ACHN (cell line): ENCODE measurements at regions not wholly inside any gene's neighbourhood (a gene's known extent, or its start where the extent isn't known, plus 50 kb on each side); places are given as distances from the start of the nearest gene placed in this dataset.

Experiments
- DNase-seq: peaks from one replicate; pipeline ENCODE4 v3.0.0-alpha.2; 2015
- in situ Hi-C: cut with HindIII; loops from 2 replicates; pipeline ENCODE4 v1.10.0; 2017; ENCODE audit warnings: low sequenced_read_pairs, low pct_ligation_motif_present, low pct_unique_long_range_greater_than_20kb

DNA sequence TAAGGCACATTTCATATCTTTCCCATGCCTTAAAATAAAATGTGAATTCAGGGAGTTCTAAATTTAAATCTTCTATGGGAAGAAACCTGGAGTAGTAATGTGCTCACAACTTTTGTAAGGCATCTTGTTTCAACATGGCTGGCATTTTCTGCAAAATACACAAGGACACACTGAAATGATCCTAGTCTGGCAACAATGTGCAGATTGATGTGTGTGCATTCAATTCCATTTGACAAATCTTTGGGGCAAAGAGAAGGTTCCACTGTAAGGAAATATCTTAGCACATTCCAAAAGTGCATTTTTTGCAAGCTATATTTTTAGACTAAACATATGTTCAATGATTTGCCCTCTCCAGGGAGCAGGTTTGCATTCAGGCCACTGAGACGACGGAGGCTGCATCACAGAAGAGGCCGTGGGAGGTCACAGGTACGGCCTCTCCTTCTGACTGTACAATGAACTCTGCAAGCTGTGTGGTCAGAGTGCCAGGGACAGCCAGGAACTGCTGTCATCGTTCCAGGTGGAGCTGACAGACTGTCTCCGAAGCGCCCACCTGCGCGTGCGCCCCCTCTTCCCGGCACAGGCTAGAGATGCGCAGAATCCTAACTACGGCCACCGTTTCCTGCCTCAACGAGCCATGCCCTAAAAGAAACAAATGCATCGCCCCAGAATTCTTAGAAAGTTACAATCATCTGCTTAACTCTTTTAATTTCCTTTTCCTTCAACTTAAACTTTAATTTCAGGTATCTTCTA is 149.2 kb upstream of the POU3F3 start:
- in situ Hi-C loops: no loop called here
- no peak for DNase-seq

DNA sequence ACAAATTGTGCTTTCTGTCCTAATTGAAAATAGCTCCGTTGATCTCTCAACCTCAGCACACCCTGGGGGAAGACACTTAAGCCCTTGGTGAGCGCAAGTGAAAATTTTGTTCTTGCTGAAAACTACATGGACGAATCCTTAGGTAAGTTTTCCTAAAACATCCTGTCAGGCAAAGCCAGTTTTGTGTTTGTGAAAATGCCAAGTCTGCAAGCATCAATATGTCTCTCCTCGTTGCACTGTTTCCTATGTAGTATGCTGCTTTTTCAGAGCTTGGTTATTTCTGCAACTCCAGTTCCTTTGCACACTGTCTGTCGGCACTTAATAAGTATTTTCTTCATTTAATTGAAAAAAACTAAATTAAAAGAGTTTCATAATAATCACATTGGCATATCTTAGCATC is 146.9 kb upstream of the POU3F3 start:
- DNase-seq: no peak
- in situ Hi-C loops: no loop called here

DNA sequence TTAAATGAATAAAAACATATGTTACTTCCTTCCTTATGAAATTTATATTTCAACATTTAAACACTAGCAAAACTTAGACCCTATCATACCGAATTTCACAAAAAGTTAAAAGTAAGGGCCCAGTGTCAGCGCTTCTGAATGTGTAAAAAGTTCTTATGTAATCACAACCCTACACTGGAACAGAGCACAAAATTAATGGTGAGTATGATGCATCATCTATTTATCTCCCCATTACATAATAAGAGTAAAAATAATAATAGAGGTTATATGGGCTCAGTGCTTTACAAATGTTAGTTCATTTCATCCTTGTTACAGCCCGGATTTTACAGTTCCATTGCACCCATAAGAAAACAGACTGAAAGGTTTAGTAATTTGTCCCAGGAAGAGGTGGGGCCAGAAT is 144.9 kb upstream of the POU3F3 start:
- no peak for DNase-seq
- in situ Hi-C loops: no loop called here

DNA sequence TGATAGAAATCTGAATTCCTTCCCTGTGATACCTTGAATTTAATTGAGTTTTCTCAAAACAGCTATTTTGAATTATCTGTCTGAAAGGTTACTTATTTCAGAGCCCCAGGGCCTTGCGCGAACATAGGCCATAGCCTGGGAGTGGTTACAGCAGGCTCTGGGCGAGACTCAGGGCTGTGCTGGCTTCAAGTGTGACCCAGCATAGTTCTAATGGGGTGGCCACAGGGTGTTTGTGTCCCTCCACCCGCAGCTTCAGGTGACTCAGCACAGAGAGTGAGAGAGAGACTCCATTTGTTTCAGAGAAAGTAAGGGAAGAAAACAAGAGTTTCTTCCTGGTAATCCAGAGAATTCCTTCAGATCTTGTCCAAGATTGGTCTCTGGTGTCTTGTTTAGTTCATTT is 137.9 kb upstream of the POU3F3 start:
- no peak for DNase-seq
- in situ Hi-C loops: no loop called here

DNA sequence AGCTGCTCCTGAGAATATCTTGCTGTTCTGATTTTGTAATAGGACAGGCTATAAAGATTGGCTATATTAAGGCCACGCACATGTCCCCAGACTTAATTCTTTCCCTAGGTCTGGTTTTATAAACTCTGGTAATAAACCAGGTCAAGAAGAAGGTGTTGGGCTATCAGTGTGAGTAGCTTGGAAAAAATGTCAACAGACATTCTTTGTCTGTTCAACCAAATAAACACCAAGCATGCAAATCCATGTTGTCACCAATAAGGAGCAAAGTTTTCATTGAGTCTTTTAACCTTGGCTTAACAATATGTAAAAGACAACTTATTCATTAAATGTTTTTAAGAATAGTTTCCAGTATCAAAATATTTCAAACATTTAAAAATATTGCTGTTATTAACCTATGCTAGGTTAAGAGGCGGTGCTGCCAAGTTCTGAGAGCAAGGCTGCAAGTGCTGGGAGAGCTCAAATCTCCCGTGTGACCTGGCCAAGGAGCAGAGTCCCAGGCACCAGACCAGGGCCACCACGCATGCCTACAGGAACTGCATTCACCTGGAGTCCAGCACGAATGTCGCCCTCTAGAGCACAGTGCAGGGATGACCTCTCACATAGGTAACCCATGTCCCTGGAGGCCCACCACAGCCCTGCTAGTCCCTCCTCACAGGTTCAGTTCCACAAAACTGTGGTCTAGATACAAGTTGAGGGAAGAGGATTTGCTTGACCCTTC is 120.5 kb upstream of the POU3F3 start:
- in situ Hi-C loops: no loop called here
- DNase-seq: peak; percentile 57

DNA sequence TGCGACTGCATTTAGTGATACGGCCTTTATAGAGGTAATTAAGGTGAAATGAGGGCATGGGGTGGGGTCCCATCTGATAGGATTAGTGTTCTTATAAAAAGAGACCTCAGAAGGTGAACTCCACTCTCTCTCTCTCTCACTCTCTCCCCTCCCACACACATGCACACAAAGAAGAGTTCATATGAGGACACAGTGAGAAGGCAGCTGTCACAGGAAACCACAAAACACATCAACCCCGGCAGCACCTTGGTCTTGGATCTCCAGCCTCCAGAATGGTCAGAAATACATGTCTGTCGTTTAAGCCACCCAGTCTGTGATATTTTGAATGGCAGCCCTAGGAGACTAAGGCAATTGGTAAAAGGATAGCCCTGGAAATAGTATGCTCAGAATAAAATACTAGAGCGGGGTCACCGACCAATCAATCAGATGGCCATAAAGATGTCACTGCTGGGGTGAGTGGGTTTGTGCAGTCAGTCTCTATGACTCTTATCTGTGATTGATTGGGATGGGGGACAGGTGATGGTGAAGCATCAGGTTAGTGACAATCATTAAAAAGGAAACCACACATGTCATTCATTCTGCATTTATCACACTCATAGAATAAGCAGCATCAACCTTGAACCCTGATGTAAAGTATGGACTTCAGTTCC is 118.9 kb upstream of the POU3F3 start:
- no peak for DNase-seq
- in situ Hi-C loops: no loop called here

DNA sequence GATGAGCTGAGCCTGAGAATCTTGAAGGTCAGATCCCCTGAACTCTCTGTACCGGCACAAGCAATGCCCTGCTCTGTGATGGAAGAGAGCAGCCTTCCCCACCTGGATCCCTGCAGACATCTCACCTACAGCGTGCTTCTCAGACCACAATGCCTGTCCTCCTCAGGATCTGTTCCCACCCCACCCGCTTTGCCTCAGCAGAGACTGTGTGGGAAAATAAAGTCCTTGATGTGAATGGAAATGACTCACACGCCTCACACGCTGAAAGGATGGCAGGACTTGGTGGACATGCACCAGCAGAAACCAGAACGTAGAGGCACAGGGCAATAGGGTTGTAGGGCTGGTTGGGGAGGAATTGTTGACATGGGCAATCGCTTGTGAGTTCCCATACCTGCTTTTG is 117.9 kb upstream of the POU3F3 start:
- DNase-seq: no peak
- in situ Hi-C loops: no loop called here

DNA sequence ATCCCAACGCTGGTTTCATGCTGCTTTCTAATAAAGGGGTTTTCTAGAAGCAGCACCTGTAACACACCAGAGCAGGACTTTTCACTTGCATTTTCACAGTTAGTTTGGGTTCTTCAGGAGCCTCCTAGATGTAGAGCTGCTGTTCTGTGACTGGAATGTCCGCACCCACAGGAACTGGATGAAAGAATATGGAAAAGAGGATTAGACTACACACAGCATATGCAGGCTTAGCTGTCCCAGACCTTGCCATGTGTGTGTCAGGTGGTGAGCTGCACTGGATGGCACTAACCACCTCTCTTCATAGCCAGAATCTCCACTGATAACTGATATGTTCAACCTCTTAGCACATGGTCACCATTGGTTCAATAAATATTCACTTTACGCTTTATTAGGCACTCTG is 112.1 kb upstream of the POU3F3 start:
- in situ Hi-C loops: no loop called here
- DNase-seq: no peak

DNA sequence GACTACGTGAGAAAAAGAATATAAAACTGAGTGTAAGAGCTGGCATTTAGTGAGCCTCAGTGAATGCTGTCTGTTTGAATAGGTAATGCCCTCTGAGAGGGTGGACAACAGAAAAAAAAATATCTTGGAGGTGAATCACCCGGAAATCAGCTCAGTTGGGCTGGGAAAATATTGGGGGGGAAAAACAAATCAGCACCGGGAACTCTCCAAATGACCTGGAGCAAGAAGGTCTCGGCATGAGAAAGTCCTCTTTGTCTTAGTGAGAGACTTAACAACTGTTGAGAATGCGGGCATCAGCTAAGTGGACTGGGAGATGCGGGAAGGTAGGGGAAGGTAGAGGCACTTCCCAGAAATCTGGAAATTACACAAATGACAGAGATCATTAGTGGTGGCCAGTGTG is 109.4 kb upstream of the POU3F3 start:
- in situ Hi-C loops: no loop called here
- peak; percentile 10 for DNase-seq

DNA sequence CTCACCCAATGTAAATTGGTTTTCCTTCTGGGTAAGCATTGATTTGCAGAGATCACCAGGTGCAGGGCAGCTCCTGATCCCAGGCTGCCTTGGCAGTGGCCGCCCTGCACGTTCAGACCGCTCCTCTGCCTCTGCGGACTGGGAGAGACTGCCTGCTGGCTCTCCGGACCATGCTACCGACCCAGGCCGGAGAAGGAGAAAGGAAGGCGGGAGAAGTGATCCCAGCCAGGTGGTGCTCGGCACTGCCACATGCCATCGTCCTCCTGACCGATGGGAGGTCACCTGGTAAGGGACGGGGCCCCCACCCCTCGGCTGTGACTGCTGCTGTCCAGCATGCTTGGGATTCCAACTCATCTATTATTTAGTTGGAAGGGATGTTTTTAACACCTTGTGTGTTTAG is 108.1 kb upstream of the POU3F3 start:
- no peak for DNase-seq
- in situ Hi-C loops: no loop called here

DNA sequence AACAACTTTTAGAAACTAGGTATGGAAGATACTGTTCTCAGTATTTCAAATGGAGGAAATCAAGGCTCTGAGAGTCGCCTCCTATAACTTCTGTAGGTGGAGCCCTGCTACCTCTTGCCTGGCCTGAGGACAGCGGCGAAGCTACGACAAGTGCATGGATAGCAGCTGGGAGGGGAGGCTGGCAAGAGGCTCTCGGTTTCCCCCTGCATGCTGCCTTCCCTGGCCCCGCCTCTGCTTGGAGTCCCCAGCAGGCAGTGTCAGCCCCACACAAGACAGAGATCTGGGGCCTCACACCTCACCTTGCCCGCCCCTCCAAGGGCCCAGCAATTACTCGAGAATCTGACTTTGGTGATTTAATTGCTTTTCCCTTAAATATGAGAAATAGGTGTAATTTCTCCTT is 107.6 kb upstream of the POU3F3 start:
- no peak for DNase-seq

DNA sequence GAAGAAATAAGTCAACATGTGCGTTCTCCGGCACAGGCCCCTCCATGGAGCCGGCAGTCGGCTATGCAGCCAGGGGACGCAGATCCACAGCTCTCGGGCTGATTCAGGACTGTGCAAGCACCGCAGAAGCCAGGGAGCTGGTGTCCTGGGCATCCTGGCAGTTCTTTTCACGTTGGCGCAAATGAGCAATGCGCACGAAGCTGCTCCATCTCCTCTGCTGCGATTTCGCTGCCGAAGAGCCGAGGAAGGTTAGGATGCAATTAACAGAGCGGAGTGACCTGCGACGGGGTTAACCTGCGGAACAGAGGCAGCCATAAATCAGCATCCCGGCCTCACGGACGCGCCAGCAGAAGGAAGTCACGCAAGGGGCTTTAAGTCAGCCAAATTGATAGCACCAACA is 107.1 kb upstream of the POU3F3 start:
- in situ Hi-C loops: no loop called here
- no peak for DNase-seq

More for the DNA sequence above, 107.6 kb upstream of the POU3F3 start:
- in situ Hi-C loops: no loop called here

DNA sequence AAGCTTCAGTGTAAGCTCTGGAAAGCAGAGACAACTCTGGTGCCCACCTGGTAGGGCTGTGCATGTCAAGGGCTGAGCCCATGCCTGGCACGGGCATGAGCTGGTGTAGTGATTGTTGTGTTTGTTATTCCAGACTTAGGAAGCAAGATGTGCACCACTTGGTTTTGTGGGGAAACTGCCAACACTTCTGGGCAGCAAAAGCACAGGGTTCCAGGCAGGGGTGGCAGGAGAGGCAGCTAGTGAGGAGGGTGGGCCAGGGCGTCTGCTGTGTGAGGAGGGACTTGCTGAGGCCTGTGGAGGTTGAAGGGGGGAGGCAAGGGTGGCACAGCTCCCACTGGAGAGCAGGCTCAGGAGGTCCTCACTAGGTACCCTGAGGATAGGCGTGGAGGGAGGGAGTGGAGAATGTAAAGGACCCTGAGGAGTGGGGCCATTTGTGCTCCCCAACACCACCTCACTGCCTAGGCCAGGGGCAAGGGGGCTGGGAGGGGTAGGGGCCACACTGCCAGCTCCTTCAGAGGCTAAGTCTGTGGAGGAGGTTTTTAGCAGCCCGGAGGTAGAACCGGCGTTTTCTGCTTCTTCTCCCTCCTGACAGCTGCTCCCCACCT is 104.0 kb upstream of the POU3F3 start:
- in situ Hi-C loops: no loop called here
- no peak for DNase-seq

DNA sequence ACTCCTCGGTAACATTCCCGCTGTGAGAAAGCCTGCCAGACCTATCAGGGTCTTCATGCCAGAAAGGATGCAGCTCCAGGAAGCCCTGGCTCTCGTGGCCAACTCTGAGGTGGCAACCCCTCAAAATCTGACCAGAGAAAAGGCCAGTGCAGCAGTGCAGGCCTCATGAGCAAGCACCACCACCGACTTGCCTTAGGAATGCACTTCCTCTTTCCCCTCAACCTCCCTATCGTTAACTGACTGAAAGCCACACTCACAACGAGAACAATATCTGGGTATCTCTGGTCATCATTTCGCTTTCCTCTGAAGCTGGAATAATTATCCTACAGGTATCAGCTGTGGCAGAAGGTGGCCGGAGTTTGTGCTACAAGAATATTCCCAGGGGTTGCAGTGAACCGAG is 101.4 kb upstream of the POU3F3 start:
- in situ Hi-C loops: no loop called here
- DNase-seq: no peak

DNA sequence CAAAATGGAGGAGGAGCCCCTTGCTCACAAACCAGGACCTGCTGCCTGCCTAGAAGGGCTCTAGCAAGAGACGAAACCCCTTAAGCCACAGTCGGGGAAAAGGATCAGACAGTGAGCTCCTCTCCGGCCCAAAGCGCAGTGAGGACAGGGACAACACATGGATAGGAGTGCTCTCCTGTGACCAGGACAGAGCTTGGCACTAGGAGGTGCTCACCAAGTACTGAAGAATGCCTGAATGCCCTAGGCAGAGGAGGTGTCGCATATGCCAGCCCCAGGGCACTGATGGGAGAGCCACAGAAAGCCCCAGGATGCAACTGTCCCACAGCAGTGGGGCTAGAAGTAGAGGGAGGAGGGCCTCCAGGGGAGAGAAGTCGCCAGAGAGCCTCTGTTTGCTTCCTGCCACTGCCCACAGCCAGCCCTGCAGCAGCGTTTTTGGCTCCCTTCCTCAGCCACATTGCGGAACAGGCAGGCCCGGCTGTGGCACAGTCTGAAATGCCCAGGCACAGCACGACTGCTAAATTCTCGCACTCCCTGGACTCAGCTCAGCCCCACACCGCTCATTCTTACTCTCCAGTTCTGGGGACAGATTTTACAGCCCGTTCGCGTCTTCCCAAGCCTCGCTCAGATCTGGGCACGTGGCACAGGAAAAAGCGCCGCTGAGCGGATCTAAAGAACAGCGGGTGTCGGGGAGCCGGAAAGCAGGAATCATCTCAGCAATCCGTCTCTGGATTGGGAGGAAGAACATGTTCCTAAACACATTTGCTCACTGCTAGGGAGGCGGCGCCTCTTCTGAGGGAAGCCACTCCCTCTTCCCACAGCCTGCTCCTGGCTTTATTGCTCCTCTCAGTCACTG is 98.7 kb upstream of the POU3F3 start:
- no peak for DNase-seq
- in situ Hi-C loops: no loop called here

DNA sequence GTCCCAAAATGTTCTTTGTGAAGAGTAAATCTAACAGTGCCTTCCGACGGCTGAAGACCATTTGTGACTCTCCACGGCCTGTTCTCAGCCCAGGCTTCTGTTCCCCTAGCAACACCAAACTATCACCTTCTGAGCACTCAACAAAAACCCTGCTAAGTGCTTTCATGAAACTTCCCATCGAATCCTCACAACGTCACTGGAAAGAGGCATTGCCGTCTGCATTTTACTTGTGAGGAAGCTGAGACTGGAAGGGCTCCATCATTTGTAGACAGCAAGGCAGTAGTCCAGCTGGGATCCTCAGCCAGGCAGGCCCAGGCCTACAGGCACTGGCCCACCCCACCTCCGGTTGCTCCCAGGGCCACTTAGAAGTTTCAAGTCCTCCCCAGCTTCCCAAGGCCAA is 97.8 kb upstream of the POU3F3 start:
- DNase-seq: no peak
- in situ Hi-C loops: no loop called here

DNA sequence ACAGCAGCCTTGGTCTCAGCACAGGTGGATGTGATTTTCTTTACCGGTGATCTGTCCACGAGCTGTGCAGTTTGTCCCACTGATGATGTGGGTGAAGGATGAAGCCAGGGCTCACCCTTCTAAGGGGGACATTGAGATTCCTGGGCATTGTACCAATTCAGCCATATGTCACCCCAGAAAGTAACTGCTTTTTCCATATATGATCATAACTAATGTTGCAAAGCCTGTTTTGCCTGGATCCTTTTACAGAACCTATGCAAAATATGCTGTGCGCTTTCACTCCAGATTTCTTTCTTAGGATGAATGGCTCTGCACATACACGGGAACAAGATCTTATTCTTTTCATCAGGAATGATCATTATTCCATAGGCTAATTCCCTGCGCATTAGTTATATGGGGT is 96.9 kb upstream of the POU3F3 start:
- in situ Hi-C loops: no loop called here
- DNase-seq: no peak

DNA sequence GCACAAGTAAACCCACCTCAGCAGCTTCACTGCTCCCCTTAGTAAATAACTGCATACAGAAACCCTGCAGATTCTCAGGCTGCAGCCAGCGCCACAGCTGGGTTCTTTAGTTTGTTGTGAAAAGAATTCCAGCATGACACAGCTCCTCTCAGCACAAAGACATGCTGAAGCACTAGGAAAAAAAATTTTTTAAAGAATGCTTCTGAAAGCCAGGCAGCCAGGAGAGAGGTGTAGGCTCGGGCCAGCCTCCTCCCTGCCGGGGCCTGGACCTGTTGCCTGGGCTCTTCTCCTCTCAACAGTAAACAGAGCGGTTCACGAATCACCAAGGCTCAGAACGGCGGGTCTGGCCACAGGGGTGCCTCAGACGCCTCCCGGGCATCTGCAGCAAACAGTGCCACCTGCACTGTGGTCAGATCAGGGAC is 95.7 kb upstream of the POU3F3 start:
- in situ Hi-C loops: no loop called here
- no peak for DNase-seq

DNA sequence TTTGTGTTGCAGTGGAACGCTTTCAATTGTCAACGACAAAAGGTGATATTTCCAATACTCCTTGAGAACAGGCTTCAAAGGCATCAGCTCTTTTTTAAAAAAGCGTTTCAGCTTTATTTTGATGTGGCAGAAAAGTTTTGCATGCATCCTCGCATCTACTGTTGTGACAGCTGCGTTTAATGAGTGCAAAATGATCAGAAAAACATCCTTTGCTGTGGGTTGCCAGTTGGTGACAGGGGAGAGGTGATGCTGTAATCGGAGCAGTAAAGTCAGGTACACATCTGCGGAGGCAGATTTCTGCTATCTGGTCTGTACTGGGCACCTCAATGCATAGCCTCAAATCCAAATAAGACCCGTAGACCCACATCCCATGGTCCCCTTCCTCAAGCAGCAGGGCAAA is 91.9 kb upstream of the POU3F3 start:
- in situ Hi-C loops: no loop called here
- DNase-seq: no peak
